ENCODE measurements at regions not wholly inside any gene's neighbourhood (a gene's known extent, or its start where the extent isn't known, plus 50 kb on each side); places are given as distances from the start of the nearest gene placed in this dataset.

- no peak for FAIRE-seq
Measured at GRCh38 chr6:45830441-45831139, 185.1 kb downstream of the CLIC5 start.

GRCh38 chr6:45829873-45830272 lies 185.8 kb downstream of the CLIC5 start:
- no peak for FAIRE-seq

GRCh38 chr6:45827952-45828530 lies 187.6 kb downstream of the CLIC5 start:
- FAIRE-seq: no peak

GRCh38 chr6:45822873-45823272 lies 192.8 kb downstream of the CLIC5 start:
- no peak for FAIRE-seq

GRCh38 chr6:45822246-45822812 lies 193.3 kb downstream of the CLIC5 start:
- FAIRE-seq: no peak

- FAIRE-seq: no peak
Measured at GRCh38 chr6:45818655-45819054, 197.0 kb downstream of the CLIC5 start.

GRCh38 chr6:45816674-45817297 lies 198.9 kb downstream of the CLIC5 start:
- no peak for FAIRE-seq

- FAIRE-seq: no peak
Measured at GRCh38 chr6:45815466-45816125, 200.1 kb downstream of the CLIC5 start.

GRCh38 chr6:45814772-45815171 lies 200.9 kb downstream of the CLIC5 start:
- no peak for FAIRE-seq

- FAIRE-seq: no peak
Measured at GRCh38 chr6:45813943-45814342, 201.7 kb downstream of the CLIC5 start.

GRCh38 chr6:45812922-45813321 lies 202.7 kb downstream of the CLIC5 start:
- no peak for FAIRE-seq

GRCh38 chr6:45808917-45809316 lies 206.7 kb downstream of the CLIC5 start:
- no peak for FAIRE-seq

GRCh38 chr6:45808042-45808645 lies 207.5 kb downstream of the CLIC5 start:
- FAIRE-seq: no peak

- no peak for FAIRE-seq
Measured at GRCh38 chr6:45807311-45808041, 208.2 kb downstream of the CLIC5 start.

GRCh38 chr6:45806172-45806571 lies 209.5 kb downstream of the CLIC5 start:
- FAIRE-seq: no peak

- FAIRE-seq: no peak
Measured at GRCh38 chr6:45803071-45803470, 212.6 kb downstream of the CLIC5 start.

GRCh38 chr6:45801471-45802289 lies 214.0 kb downstream of the CLIC5 start:
- no peak for FAIRE-seq

- no peak for FAIRE-seq
Measured at GRCh38 chr6:45800911-45801310, 214.7 kb downstream of the CLIC5 start.

- FAIRE-seq: no peak
Measured at GRCh38 chr6:45795678-45796077, 220.0 kb downstream of the CLIC5 start.

- FAIRE-seq: no peak
Measured at GRCh38 chr6:45794465-45794864, 221.2 kb downstream of the CLIC5 start.

Data from G401.6 (cell line).